ENCODE measurements at regions not wholly inside any gene's neighbourhood (a gene's known extent, or its start where the extent isn't known, plus 50 kb on each side); places are given as distances from the start of the nearest gene placed in this dataset.

GRCh38 chr12:33605757-33606156, 166.1 kb upstream of the SYT10 start:
- TF ChIP-seq CTCF (tag by site-specific recombination; IDR thresholded peaks at IDR 0.05) (no peak), HIC1 (tag by site-specific recombination; IDR thresholded peaks at IDR 0.05) (no peak), PRDM4 (tag by site-specific recombination; IDR thresholded peaks at IDR 0.05) (no peak), ZNF704 (tag by site-specific recombination; IDR thresholded peaks at IDR 0.05) (no peak), ZNF248 (tag by site-specific recombination; IDR thresholded peaks at IDR 0.05) (no peak), PATZ1 (tag by site-specific recombination; IDR thresholded peaks at IDR 0.05) (no peak), SETDB1 (IDR thresholded peaks at IDR 0.05; ENCODE audit: insufficient read length, low read length) (no peak), ZNF140 (tag by site-specific recombination; IDR thresholded peaks at IDR 0.05) (no peak), ZNF580 (tag by site-specific recombination; IDR thresholded peaks at IDR 0.05) (no peak), ZNF76 (tag by site-specific recombination; IDR thresholded peaks at IDR 0.05; ENCODE audit: borderline replicate concordance, low read depth) (no peak)
